ENCODE measurements at regions not wholly inside any gene's neighbourhood (a gene's known extent, or its start where the extent isn't known, plus 50 kb on each side); places are given as distances from the start of the nearest gene placed in this dataset.

- TF ChIP-seq, protein P1, sequence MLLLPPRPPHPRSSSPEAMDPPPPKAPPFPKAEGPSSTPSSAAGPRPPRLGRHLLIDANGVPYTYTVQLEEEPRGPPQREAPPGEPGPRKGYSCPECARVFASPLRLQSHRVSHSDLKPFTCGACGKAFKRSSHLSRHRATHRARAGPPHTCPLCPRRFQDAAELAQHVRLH (CRISPR knock-in tag; IDR thresholded peaks at IDR 0.05; ENCODE audit: borderline replicate concordance, low read depth) = no peak
- TF ChIP-seq ELF1 (CRISPR knock-in tag; IDR thresholded peaks at IDR 0.05) = no peak
- TF ChIP-seq, protein P2, sequence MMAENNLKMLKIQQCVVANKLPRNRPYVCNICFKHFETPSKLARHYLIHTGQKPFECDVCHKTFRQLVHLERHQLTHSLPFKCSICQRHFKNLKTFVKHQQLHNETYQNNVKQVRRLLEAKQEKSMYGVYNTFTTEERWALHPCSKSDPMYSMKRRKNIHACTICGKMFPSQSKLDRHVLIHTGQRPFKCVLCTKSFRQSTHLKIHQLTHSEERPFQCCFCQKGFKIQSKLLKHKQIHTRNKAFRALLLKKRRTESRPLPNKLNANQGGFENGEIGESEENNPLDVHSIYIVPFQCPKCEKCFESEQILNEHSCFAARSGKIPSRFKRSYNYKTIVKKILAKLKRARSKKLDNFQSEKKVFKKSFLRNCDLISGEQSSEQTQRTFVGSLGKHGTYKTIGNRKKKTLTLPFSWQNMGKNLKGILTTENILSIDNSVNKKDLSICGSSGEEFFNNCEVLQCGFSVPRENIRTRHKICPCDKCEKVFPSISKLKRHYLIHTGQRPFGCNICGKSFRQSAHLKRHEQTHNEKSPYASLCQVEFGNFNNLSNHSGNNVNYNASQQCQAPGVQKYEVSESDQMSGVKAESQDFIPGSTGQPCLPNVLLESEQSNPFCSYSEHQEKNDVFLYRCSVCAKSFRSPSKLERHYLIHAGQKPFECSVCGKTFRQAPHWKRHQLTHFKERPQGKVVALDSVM (CRISPR knock-in tag; IDR thresholded peaks at IDR 0.05) = no peak
- TF ChIP-seq, protein P3, sequence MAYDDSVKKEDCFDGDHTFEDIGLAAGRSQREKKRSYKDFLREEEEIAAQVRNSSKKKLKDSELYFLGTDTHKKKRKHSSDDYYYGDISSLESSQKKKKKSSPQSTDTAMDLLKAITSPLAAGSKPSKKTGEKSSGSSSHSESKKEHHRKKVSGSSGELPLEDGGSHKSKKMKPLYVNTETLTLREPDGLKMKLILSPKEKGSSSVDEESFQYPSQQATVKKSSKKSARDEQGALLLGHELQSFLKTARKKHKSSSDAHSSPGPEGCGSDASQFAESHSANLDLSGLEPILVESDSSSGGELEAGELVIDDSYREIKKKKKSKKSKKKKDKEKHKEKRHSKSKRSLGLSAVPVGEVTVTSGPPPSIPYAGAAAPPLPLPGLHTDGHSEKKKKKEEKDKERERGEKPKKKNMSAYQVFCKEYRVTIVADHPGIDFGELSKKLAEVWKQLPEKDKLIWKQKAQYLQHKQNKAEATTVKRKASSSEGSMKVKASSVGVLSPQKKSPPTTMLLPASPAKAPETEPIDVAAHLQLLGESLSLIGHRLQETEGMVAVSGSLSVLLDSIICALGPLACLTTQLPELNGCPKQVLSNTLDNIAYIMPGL (CRISPR knock-in tag; IDR thresholded peaks at IDR 0.05; ENCODE audit: borderline replicate concordance in 1 of 2, low read depth in 1 of 2) = no peak
- TF ChIP-seq ZNF446 (CRISPR knock-in tag; IDR thresholded peaks at IDR 0.05) = no peak
- no peak for TF ChIP-seq ZNF224 (CRISPR knock-in tag; IDR thresholded peaks at IDR 0.05)
- TF ChIP-seq SMAD3 (CRISPR knock-in tag; IDR thresholded peaks at IDR 0.05) = no peak
- no peak for TF ChIP-seq JUND (CRISPR knock-in tag; IDR thresholded peaks at IDR 0.05)
- Histone ChIP-seq H3K36me3 (replicated peaks in 1 of 2; ENCODE audit: control insufficient read depth in 1 of 2, insufficient read depth in 2 of 2, low read length in 2 of 2) (no peaks in the 10 kb centered on the region), H3K4me1 (ENCODE audit: insufficient read depth, low read length) (no peaks in the 10 kb centered on the region), H4K20me1 (ENCODE audit: insufficient read depth, low read length) (no peaks in the 10 kb centered on the region), H3K79me2 (ENCODE audit: insufficient read depth, low read length) (no peaks in the 10 kb centered on the region), H3K27ac (ENCODE audit: extremely low read length, insufficient read depth, low read length) (no peak overlapping the region), H3K9ac (ENCODE audit: insufficient read depth, low read depth, low read length) (no peak overlapping the region), H3K27me3 (ENCODE audit: control insufficient read depth in 1 of 2, insufficient read depth in 2 of 2, low read length in 2 of 2) (no peaks in the 10 kb centered on the region), H3K9me3 (ENCODE audit: low read length) (no peaks in the 10 kb centered on the region), H3K4me3 (replicated peaks in 1 of 3; ENCODE audit: insufficient read depth in 1 of 3, low read depth in 2 of 3, low read length in 3 of 3) (no peak overlapping the region), H3K4me2 (ENCODE audit: low read depth, low read length) (no peak overlapping the region), H2AFZ (ENCODE audit: low read length) (no peak overlapping the region)
- CTCF ChIA-PET (ENCODE audit: low intra/inter-chr PET ratio, low total read pairs) = no interaction called here
- 0% methylated on average over 2 of the region's 2 CpGs for WGBS (ENCODE audit: low lambda C conversion rate)
- intact Hi-C loops (cut with micrococcal nuclease; ENCODE audit: unreplicated experiment) (loop anchor here (10.0 kb wide), 1 partner anchor 235 kb away; the partner anchor contains the start of genes OFD1 and TRAPPC2), in situ Hi-C loops (cut with HindIII; ENCODE audit: extremely low pct_ligation_motif_present, low pct_unique_long_range_greater_than_20kb) (loop anchor here (10.0 to 25.0 kb wide), 3 partner anchors 263 to 545 kb away; no protein-coding TSS in a partner anchor)
- DNase-seq (ENCODE audit: low spot score) = no peak
- POLR2A ChIA-PET = no interaction called here
- FAIRE-seq = no peak
- no TSS peak for BruUV-seq (replicated peaks)
- ATAC-seq = no peak
Measured at GRCh38 chrX:13499736-13500135, 69.7 kb upstream of the EGFL6 start.

Measured in HepG2 (cell line).